Neural cell (in vitro differentiated cells): ENCODE measurements at regions not wholly inside any gene's neighbourhood (a gene's known extent, or its start where the extent isn't known, plus 50 kb on each side); places are given as distances from the start of the nearest gene placed in this dataset.
"Not testable (repeated sequence)": the region's sequence is repeated elsewhere in the genome, so short reads cannot be mapped to it uniquely, and the experiment has no call there.

Experiments used
- H2AFZ ChIP-seq: fragments of 200-600, 300-800 bp; sonication (generic), shearing (Covaris generic); 2 replicates; pipeline ENCODE4 v1.6.0; 2014; ENCODE audit warnings: low read depth, mild to moderate bottlenecking, antibody characterized with exemption, low read length, moderate library complexity
- H3F3A ChIP-seq: fragments of 200-600 bp; shearing (Covaris generic); 2 replicates; pipeline ENCODE4 v1.6.1; 2016; ENCODE audit warnings: mild to moderate bottlenecking, moderate library complexity, mixed read lengths, antibody characterized with exemption, low read length; ENCODE audit not compliant: insufficient read depth, poor library complexity, severe bottlenecking
- H3K27ac ChIP-seq: fragments of 200-600, 300-800 bp; sonication (generic), shearing (Covaris generic); 2 replicates; pipeline ENCODE4 v1.5.1; 2014; ENCODE audit warnings: mild to moderate bottlenecking, low read length, moderate library complexity
- H3K27me3 ChIP-seq: fragments of 300-800, 200-600 bp; sonication (generic), shearing (Covaris generic); 2 replicates; pipeline ENCODE4 v1.6.0; 2014; ENCODE audit warnings: mild to moderate bottlenecking, low read depth, low read length, moderate library complexity; ENCODE audit not compliant: insufficient read depth
- H3K36me3 ChIP-seq: fragments of 300-800, 200-600 bp; sonication (generic), shearing (Covaris generic); 2 replicates; pipeline ENCODE4 v1.5.1; 2014; ENCODE audit warnings: mild to moderate bottlenecking, antibody characterized with exemption, low read length, moderate library complexity; ENCODE audit not compliant: insufficient read depth
- H3K4me2 ChIP-seq: fragments of 300-800, 200-600 bp; sonication (generic), shearing (Covaris generic); 2 replicates; pipeline ENCODE4 v1.6.0; 2014; ENCODE audit warnings: mild to moderate bottlenecking, low read length
- H3K4me3 ChIP-seq: fragments of 300-800, 200-600 bp; sonication (generic), shearing (Covaris generic); 2 replicates; pipeline ENCODE4 v1.5.1; 2014; ENCODE audit warnings: mild to moderate bottlenecking, low read length, moderate library complexity
- H3K79me2 ChIP-seq: fragments of 200-600 bp; shearing (Covaris generic); replicated peaks from 2 replicates; pipeline ENCODE4 v1.6.0; 2014; ENCODE audit warnings: mild to moderate bottlenecking, low read length, moderate library complexity; ENCODE audit not compliant: insufficient read depth
- H3K9ac ChIP-seq: fragments of 300-800, 200-600 bp; sonication (generic), shearing (Covaris generic); 2 replicates; pipeline ENCODE4 v1.6.1; 2016; ENCODE audit warnings: mild to moderate bottlenecking, low read length, mixed read lengths
- H3K9me2 ChIP-seq: fragments of 200-600 bp; shearing (Covaris generic); 2 replicates; pipeline ENCODE4 v1.6.1; 2016; ENCODE audit warnings: mild to moderate bottlenecking, low read length, mixed read lengths; ENCODE audit not compliant: insufficient read depth
- H3K9me3 ChIP-seq: fragments of 200-600, 300-800 bp; sonication (generic), shearing (Covaris generic); 2 replicates; pipeline ENCODE4 v1.6.1; 2016; ENCODE audit warnings: mild to moderate bottlenecking, mixed run types, low read length, moderate library complexity, mixed read lengths
- H4K20me1 ChIP-seq: fragments of 200-600 bp; shearing (Covaris generic); 2 replicates; pipeline ENCODE4 v1.6.1; 2016; ENCODE audit warnings: mild to moderate bottlenecking, mixed run types; ENCODE audit not compliant: insufficient read depth
- CTCF ChIP-seq: fragments of 450-650 bp; IDR thresholded peaks from 2 replicates; pipeline ENCODE4 v1.5.1; 2014; ENCODE audit warnings: antibody characterized with exemption, mild to moderate bottlenecking, moderate library complexity; ENCODE audit not compliant: poor library complexity, severe bottlenecking
- EP300 ChIP-seq: fragments of 450-650 bp; conservative IDR thresholded peaks from 2 replicates; pipeline ENCODE4 v1.6.1; 2014; ENCODE audit warnings: antibody characterized with exemption, mild to moderate bottlenecking, moderate library complexity; ENCODE audit not compliant: poor library complexity, severe bottlenecking
- EZH2 ChIP-seq: fragments of 200-600, 300-800 bp; shearing (Covaris generic), sonication (generic); IDR thresholded peaks from 2 replicates; pipeline ENCODE4 v1.6.1; 2014; ENCODE audit warnings: antibody characterized with exemption, low read length, borderline replicate concordance, mild to moderate bottlenecking; ENCODE audit not compliant: insufficient read depth, poor library complexity, severe bottlenecking
- MXI1 ChIP-seq: fragments of 450-650 bp; conservative IDR thresholded peaks from 2 replicates; pipeline ENCODE4 v1.6.1; 2014; ENCODE audit warnings: antibody characterized with exemption, mild to moderate bottlenecking; ENCODE audit not compliant: poor library complexity, severe bottlenecking
- POLR2AphosphoS5 ChIP-seq: IDR thresholded peaks from 2 replicates; pipeline ENCODE4 v1.6.1; 2012
- RAD21 ChIP-seq: fragments of 450-650 bp; conservative IDR thresholded peaks from 2 replicates; pipeline ENCODE4 v1.6.1; 2014; ENCODE audit warnings: antibody characterized with exemption, mild to moderate bottlenecking, moderate library complexity
- REST ChIP-seq: IDR thresholded peaks from 2 replicates; pipeline ENCODE4 v1.6.1; 2012; ENCODE audit warnings: borderline replicate concordance
- SMC3 ChIP-seq: fragments of 450-650 bp; conservative IDR thresholded peaks from 2 replicates; pipeline ENCODE4 v1.6.1; 2014; ENCODE audit warnings: antibody characterized with exemption, mild to moderate bottlenecking, moderate library complexity; ENCODE audit not compliant: poor library complexity
- TAF1 ChIP-seq: IDR thresholded peaks from 2 replicates; pipeline ENCODE4 v1.6.1; 2012; ENCODE audit warnings: low read depth

GRCh38 chr4:174009686-174010451 lies 273.6 kb downstream of the FBXO8 start (continued):
- TF ChIP-seq EZH2 (no peak), SMC3 (no peak), MXI1 (no peak), TAF1 (no peak)

GRCh38 chr4:174005422-174005821 lies 278.0 kb downstream of the FBXO8 start:
- H3K27me3 ChIP-seq = no peaks in the 10 kb centered on the region
- H3F3A ChIP-seq = no peaks in the 10 kb centered on the region
- H3K79me2 ChIP-seq = no peaks in the 10 kb centered on the region
- H4K20me1 ChIP-seq = no peaks in the 10 kb centered on the region
- H3K9me3 ChIP-seq = no peaks in the 10 kb centered on the region
- no peaks in the 10 kb centered on the region for H3K36me3 ChIP-seq
- TF ChIP-seq MXI1 = no peak
- no peak for TF ChIP-seq EZH2
- no peak for TF ChIP-seq TAF1
- no peak for TF ChIP-seq SMC3
- TF ChIP-seq POLR2AphosphoS5 = no peak
- TF ChIP-seq CTCF = no peak
- no peak overlapping the region for H3K9ac ChIP-seq
- no peak overlapping the region for H2AFZ ChIP-seq
- no peak overlapping the region for H3K4me2 ChIP-seq
- no peak overlapping the region for H3K27ac ChIP-seq
- H3K9me2 ChIP-seq = no peaks in the 10 kb centered on the region
- no peak overlapping the region for H3K4me3 ChIP-seq

GRCh38 chr4:173998471-173999144 lies 284.9 kb downstream of the FBXO8 start:
- Histone ChIP-seq H3K27me3 (no peaks in the 10 kb centered on the region), H4K20me1 (no peaks in the 10 kb centered on the region), H3F3A (no peaks in the 10 kb centered on the region), H3K27ac (no peak overlapping the region), H3K4me3 (no peak overlapping the region), H3K9ac (no peak overlapping the region), H3K79me2 (no peaks in the 10 kb centered on the region), H2AFZ (no peak overlapping the region), H3K36me3 (no peaks in the 10 kb centered on the region), H3K9me3 (no peaks in the 10 kb centered on the region), H3K9me2 (no peaks in the 10 kb centered on the region), H3K4me2 (no peak overlapping the region)
- TF ChIP-seq POLR2AphosphoS5 = no peak
- TF ChIP-seq RAD21 = no peak
- no peak for TF ChIP-seq REST
- no peak for TF ChIP-seq TAF1
- no peak for TF ChIP-seq EP300
- TF ChIP-seq CTCF = no peak
- TF ChIP-seq EZH2 = no peak
- no peak for TF ChIP-seq MXI1
- no peak for TF ChIP-seq SMC3

GRCh38 chr4:173995779-173996178 lies 287.7 kb downstream of the FBXO8 start:
- not testable (repeated sequence) for H3K9ac ChIP-seq, H3K9me2 ChIP-seq, H3K79me2 ChIP-seq, H4K20me1 ChIP-seq, H3K9me3 ChIP-seq, H3K4me2 ChIP-seq, H3K4me3 ChIP-seq, H2AFZ ChIP-seq, H3K27ac ChIP-seq, H3F3A ChIP-seq, H3K27me3 ChIP-seq, H3K36me3 ChIP-seq
